B cell (primary cell): ENCODE measurements at regions not wholly inside any gene's neighbourhood (a gene's known extent, or its start where the extent isn't known, plus 50 kb on each side); places are given as distances from the start of the nearest gene placed in this dataset.

Experiments used
- EZH2 ChIP-seq: IDR thresholded peaks from 2 replicates; pipeline ENCODE4 v1.6.1; 2012; ENCODE audit warnings: borderline replicate concordance, low read depth, mild to moderate bottlenecking, moderate library complexity, low read length; ENCODE audit not compliant: insufficient read depth, poor library complexity, severe bottlenecking
- TF ChIP-seq, protein P1 (sequence below): fragments of 200-600 bp; IDR thresholded peaks from one replicate; pipeline ENCODE4 v1.8.0; 2022; ENCODE audit warnings: antibody characterized with exemption, mild to moderate bottlenecking

DNA sequence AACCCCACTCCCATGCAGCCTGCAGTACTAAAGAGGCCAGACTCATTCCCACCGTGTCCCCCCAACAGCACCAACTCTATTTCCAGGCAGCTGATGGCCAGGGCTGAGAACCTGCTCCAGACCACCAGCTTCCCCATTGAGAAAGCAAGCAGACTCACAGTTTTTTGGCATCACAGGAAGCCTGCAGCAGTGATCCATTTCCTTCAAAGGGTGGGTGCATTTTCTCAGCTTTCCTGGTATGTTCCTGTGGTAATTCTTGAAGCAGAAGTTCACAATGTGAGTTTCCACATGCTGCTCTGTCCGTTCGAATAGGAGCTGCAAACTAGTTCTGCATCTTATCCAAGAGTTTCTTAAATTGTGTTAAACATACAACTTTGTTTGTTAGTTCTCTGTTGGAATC lies 1249.6 kb upstream of the FAM98A start:
- TF ChIP-seq, protein P1, sequence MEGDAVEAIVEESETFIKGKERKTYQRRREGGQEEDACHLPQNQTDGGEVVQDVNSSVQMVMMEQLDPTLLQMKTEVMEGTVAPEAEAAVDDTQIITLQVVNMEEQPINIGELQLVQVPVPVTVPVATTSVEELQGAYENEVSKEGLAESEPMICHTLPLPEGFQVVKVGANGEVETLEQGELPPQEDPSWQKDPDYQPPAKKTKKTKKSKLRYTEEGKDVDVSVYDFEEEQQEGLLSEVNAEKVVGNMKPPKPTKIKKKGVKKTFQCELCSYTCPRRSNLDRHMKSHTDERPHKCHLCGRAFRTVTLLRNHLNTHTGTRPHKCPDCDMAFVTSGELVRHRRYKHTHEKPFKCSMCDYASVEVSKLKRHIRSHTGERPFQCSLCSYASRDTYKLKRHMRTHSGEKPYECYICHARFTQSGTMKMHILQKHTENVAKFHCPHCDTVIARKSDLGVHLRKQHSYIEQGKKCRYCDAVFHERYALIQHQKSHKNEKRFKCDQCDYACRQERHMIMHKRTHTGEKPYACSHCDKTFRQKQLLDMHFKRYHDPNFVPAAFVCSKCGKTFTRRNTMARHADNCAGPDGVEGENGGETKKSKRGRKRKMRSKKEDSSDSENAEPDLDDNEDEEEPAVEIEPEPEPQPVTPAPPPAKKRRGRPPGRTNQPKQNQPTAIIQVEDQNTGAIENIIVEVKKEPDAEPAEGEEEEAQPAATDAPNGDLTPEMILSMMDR: no peak
- TF ChIP-seq EZH2: no peak
